ENCODE measurements at regions not wholly inside any gene's neighbourhood (a gene's known extent, or its start where the extent isn't known, plus 50 kb on each side); places are given as distances from the start of the nearest gene placed in this dataset.
A peak's percentile ranks its signal among the peaks of the same experiment; 100 is the strongest.

DNA sequence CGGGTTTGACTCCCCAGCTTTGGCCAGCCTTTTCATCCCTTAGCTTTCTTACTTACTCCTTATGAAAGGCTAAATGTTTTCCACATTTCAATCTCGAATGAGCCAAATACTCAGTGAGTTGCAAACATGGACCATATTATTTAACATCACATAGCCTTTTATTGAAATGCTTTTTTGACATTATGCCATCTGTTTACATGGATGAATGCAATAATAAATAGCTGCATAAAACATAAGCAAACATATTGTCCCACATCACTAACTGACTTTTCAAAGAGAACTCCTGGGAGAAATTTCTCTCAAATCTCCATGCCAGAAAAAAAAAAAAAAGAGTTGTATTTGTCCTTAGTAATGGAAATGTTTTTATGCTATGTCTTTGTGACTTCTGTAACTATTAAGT lies 134.9 kb downstream of the LSMEM1 start:
- Histone ChIP-seq H3K4me3 (no peak overlapping the region), H3K27me3 (no peaks in the 10 kb centered on the region), H3K4me1 (no peaks in the 10 kb centered on the region), H3K27ac (no peak overlapping the region), H3K36me3 (ENCODE audit: low read depth, missing control alignments) (no peaks in the 10 kb centered on the region), H3K9me3 (no peaks in the 10 kb centered on the region)
- TF ChIP-seq POLR2A (IDR thresholded peaks at IDR 0.05) (no peak), CTCF (IDR thresholded peaks at IDR 0.05) (no peak)
- 88% methylated on average over 2 of the region's 2 CpGs for WGBS, 2 donors
- DNase-seq: no peak
- intact Hi-C loops (cut with DNase I; ENCODE audit: low total_unique reads): no loop called here

- Histone ChIP-seq H3K4me1 (no peaks in the 10 kb centered on the region), H3K27me3 (no peaks in the 10 kb centered on the region), H3K9me3 (no peaks in the 10 kb centered on the region), H3K4me3 (no peak overlapping the region), H3K36me3 (ENCODE audit: low read depth, missing control alignments) (no peaks in the 10 kb centered on the region), H3K27ac (no peak overlapping the region)
- TF ChIP-seq CTCF (IDR thresholded peaks at IDR 0.05) (no peak), POLR2A (IDR thresholded peaks at IDR 0.05) (no peak)
- 70 to 80% methylated on average over 2 of the region's 2 CpGs for WGBS, 2 donors
- no peak for DNase-seq
- intact Hi-C loops (cut with DNase I; ENCODE audit: low total_unique reads): no loop called here
These were observed 135.5 kb downstream of the LSMEM1 start for GRCh38 chr7:112616295-112616694.

DNA sequence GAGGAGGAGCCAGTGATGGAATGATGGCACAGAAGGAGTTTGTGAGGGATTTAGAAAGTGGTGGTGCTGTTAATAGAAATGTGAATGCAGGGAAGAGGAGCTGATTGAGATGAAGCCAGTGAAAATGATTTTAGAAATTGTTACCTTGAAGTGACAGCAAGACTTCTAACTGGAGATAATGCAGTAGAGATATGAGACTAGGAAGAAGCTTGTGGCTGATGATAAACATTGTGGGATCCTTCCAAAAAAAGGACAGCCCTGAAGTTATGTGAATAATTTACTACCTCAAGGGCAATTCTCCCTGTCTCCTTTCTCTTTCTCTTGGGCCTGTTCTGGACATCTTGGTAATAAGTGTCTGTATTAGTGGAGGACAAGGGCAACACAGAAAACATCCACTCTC lies 138.6 kb downstream of the LSMEM1 start:
- H3K4me3 ChIP-seq: no peak overlapping the region
- intact Hi-C loops (cut with DNase I; ENCODE audit: low total_unique reads): no loop called here
- H3K27me3 ChIP-seq: no peaks in the 10 kb centered on the region
- H3K27ac ChIP-seq: no peak overlapping the region
- no peaks in the 10 kb centered on the region for H3K36me3 ChIP-seq (ENCODE audit: low read depth, missing control alignments)
- H3K4me1 ChIP-seq: no peaks in the 10 kb centered on the region
- no peak for DNase-seq
- no peaks in the 10 kb centered on the region for H3K9me3 ChIP-seq
- TF ChIP-seq CTCF (IDR thresholded peaks at IDR 0.05) (no peak), POLR2A (IDR thresholded peaks at IDR 0.05) (no peak)

DNA sequence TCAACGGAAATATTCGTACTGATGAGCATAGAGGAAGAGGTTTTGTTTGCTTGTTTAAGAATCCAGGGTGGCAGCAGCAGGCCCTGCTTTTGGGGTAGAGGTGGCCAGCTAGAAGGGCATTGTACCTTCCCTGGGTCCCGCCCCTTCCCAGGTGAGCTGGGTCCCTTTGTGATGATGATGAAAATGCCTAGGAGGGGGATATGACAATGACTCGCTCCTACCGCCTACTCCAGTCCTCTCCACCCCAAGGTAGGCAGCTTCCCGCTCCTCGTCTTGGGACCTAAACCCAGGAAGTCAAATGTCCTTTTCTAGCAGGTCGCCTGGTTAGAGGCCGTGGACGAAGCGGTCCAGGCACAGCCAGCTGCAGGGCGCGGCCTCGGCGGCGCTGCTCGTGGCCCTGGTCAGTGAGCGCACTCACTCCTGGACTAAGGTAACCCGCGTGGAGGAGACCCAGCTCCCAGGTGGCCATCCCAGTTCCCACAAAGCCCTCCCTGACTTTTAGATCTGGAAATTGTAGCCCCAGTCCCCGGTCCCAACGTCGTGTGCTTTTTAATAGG lies 141.4 kb downstream of the LSMEM1 start:
- WGBS, 2 donors: 71 to 75% methylated on average over 20 to 23 of the region's 23 CpGs
- DNase-seq: no peak

More for the DNA sequence above, 141.4 kb downstream of the LSMEM1 start:
- intact Hi-C loops (cut with DNase I; ENCODE audit: low total_unique reads): no loop called here
- no peaks in the 10 kb centered on the region for H3K36me3 ChIP-seq (ENCODE audit: low read depth, missing control alignments)
- no peak overlapping the region for H3K27ac ChIP-seq
- H3K27me3 ChIP-seq: no peaks in the 10 kb centered on the region
- no peaks in the 10 kb centered on the region for H3K4me1 ChIP-seq
- H3K4me3 ChIP-seq: peak overlapping the region; percentile 10 to 23
- no peak for TF ChIP-seq CTCF (IDR thresholded peaks at IDR 0.05)
- no peaks in the 10 kb centered on the region for H3K9me3 ChIP-seq

Measured in testis (tissue), 2 donors.